NCI-H345 treated with DMSO at 0.1 percent for 48 hours (cell line): ENCODE measurements at regions not wholly inside any gene's neighbourhood (a gene's known extent, or its start where the extent isn't known, plus 50 kb on each side); places are given as distances from the start of the nearest gene placed in this dataset.

Source experiments
- DNase-seq: peaks from one replicate; lab custom pipeline; 2025; ENCODE audit not compliant: unreplicated experiment; lab: John Stamatoyannopoulos, UW

GRCh38 chr7:94266238-94266644 is 128.5 kb upstream of the COL1A2 start:
- no peak for DNase-seq

DNA sequence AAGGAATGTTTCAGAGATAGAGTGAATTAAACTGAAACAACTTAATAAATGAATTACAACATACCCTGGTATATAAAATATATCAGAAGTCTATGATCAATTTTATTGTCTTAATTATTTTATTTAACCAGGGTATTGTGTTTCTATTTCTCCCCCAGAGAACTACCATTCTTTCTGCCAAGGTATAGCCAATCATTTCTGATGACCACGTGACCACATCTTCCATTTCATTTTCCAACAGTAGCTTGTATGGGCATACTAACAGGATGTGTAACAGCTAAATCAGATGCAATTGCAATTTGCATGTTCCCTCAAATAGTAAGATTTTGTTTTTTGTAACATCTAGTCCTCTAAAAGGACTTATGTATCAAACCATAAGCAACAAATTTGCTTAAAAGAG is 123.9 kb upstream of the COL1A2 start:
- DNase-seq = no peak

- no peak for DNase-seq
Observed at GRCh38 chr7:94272821-94273583, 121.7 kb upstream of the COL1A2 start.

DNA sequence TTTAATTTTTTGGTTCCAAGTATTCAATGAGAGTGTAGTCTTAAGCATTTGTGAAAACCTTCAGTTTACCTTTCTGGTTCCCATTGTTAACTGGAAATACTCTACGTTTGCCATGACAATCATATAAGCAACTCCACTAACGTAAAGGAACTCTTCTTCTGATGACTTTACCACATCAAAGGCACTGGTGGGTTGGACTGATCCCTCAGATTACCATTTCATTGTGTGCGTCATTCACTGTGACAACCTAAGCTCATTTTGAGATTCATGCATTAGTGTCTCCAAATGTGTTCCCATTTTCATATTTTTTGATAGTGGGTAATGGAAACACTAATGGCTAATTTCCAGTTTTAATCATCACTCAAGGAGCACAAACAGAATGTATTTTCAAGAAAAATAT is 119.9 kb upstream of the COL1A2 start:
- no peak for DNase-seq

DNA sequence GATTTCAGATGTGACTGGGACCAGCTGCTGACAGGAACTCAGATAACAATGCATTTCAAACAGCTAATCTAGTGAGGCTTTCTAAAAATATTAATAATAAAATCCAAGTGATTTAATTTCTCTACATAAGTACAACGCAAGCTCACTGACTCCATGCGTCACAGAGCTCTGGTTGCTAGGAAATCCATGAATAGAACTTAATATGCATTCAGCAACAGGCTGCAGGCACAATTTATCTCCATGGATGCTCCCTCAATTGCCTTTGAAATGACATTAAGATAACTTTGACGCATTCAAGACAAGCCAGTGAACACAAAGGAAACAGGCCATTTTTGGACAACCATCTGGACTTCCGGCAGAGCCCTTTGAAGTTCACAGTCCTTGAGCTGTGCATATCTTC is 118.7 kb upstream of the COL1A2 start:
- no peak for DNase-seq

GRCh38 chr7:94276795-94277194 is 117.9 kb upstream of the COL1A2 start:
- peak; percentile 1 for DNase-seq

GRCh38 chr7:94277236-94277635 is 117.5 kb upstream of the COL1A2 start:
- DNase-seq = no peak

DNA sequence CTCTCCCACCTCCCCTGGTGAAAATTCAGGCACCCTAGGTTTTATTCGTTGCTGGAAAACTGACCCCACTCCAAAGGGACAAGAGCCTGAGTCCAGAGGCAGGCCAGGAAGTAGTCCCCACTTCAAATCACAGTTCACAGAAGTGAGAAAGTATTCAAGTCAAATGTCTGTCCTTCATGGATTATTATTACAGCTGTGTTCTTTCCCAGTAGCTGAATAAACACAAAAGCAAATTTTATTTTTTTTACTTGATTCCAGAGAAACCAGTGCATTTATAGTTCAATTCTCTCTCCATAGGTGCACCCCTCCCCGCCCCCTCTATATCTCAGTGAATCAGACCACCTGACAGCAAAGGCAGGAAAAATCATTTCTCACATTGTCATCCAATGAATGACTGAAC is 113.8 kb upstream of the COL1A2 start:
- DNase-seq = no peak

DNA sequence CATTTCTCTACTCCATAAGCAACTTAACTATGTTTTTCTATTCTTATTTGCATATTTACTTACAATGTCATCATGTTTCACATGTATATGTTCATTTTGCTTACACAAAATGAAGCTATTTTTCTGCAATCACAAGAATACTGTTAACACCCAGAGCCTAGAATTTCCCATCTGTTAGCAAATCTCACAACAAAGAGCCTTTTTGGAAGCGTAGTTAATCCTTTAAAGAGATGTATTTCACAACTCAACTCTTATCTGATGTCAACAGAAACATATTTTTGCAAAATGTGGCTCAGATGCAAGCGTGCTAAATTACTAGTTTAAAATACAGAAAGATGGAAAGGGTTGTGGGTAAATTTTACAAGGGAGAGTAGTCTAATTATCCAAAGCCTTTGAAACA is 110.6 kb upstream of the COL1A2 start:
- no peak for DNase-seq

DNA sequence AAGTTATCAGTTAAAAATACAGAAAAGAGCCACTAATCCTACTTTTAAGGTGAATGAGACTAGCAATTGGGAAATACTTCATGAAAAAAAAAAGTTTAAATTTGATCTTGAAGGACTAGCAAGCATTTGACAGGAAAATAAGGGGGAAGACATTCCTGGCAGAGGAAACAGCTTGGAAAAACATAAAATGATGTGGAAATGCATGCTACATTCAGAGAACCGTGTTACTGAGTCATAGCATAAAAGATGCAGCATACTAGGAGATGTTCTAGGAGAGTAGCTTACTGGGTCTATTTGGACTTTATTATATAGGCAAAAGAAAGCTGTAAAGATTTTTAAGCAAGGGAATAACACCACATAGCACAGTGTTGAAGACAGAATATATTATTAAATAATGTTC is 108.6 kb upstream of the COL1A2 start:
- DNase-seq = no peak

DNA sequence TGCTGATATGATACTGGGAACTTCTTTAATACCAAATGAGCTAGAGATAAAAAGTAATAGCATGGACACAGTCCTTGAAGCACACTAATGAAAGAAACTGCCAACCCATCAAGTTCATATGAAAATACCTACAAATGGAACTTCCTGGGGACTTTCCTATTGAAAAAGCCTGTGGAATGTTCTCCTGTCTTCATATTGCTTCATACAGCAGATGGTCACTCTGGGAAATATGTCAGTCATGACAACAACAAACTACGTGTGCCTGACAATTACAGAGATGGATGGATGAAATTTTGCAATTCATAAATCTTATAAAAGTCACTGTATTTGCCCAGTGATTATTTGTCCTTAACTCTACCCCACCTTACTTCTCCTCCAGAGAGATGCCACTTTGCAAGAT is 106.6 kb upstream of the COL1A2 start:
- DNase-seq = no peak

- DNase-seq = peak; percentile 55
Observed at GRCh38 chr7:94289071-94289470, 105.6 kb upstream of the COL1A2 start.

- DNase-seq = no peak
Observed at GRCh38 chr7:94294471-94295131, 100.1 kb upstream of the COL1A2 start.

- no peak for DNase-seq
Observed at GRCh38 chr7:94295850-94296249, 98.8 kb upstream of the COL1A2 start.

GRCh38 chr7:94296881-94297280 is 97.8 kb upstream of the COL1A2 start:
- no peak for DNase-seq

GRCh38 chr7:94297397-94297838 is 97.3 kb upstream of the COL1A2 start:
- DNase-seq = no peak

- DNase-seq = no peak
Observed at GRCh38 chr7:94298943-94299342, 95.8 kb upstream of the COL1A2 start.

DNA sequence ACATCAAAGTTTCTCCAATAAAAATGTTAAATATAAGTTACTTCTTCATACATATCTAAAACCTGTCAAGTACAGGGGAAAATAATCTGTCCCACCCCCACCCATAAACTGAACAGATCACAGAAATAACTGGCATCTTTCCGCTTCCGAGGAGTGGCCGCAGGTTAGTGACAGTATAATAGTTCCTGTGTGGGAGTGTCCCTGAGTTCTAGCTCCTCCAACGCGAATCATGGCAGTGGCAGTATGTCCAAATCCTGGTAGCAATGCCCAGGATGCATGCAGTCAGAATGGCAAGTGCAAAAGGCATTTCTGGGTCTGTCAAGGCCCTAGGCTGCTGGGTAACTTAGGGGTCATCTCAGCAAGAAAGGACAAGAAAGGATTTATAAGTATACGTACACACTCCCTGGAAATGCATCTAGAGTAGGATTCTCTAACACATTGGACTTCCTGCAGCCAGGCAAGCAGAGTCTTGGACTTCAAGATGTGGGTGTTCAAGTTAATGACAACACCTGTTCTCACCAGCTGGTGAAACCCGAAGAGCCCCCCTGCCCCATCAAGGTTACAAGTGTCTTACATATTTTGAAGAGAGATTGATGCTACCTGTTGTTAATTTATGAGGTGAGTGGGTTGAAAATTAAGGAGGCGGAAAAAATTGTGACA is 94.4 kb upstream of the COL1A2 start:
- no peak for DNase-seq

- DNase-seq = no peak
Observed at GRCh38 chr7:94301024-94301586, 93.6 kb upstream of the COL1A2 start.

GRCh38 chr7:94303118-94303517 is 91.6 kb upstream of the COL1A2 start:
- no peak for DNase-seq

GRCh38 chr7:94303695-94304094 is 91.0 kb upstream of the COL1A2 start:
- DNase-seq = no peak

- no peak for DNase-seq
Observed at GRCh38 chr7:94304878-94305277, 89.8 kb upstream of the COL1A2 start.
